ENCODE measurements at regions not wholly inside any gene's neighbourhood (a gene's known extent, or its start where the extent isn't known, plus 50 kb on each side); places are given as distances from the start of the nearest gene placed in this dataset.

DNA sequence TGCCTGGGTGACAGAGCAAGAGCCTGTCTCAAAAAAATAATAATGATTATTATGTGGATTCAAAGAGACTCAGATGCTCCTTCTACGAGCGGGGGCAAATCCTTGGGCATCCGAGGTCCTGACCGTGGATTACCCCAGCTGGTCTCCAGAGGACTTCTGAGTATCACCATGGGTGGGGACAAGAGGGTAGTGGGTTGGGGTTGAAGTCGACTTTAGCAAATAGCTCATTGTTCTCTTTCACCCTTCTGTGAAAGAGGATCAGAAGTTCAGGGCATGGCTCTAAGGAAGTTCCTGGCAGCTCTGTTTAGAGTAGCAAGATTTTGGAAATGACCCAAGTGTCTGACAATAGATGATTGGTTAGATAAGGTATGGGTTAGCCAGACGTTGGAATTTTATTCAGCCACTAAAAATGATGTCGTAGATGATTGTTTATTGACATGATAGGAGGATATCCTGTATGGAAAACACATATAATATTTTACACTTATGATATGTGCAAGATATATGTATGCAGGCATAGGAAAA is 59.0 kb upstream of the SPRED2 start (continued):
- TF ChIP-seq, protein P1, sequence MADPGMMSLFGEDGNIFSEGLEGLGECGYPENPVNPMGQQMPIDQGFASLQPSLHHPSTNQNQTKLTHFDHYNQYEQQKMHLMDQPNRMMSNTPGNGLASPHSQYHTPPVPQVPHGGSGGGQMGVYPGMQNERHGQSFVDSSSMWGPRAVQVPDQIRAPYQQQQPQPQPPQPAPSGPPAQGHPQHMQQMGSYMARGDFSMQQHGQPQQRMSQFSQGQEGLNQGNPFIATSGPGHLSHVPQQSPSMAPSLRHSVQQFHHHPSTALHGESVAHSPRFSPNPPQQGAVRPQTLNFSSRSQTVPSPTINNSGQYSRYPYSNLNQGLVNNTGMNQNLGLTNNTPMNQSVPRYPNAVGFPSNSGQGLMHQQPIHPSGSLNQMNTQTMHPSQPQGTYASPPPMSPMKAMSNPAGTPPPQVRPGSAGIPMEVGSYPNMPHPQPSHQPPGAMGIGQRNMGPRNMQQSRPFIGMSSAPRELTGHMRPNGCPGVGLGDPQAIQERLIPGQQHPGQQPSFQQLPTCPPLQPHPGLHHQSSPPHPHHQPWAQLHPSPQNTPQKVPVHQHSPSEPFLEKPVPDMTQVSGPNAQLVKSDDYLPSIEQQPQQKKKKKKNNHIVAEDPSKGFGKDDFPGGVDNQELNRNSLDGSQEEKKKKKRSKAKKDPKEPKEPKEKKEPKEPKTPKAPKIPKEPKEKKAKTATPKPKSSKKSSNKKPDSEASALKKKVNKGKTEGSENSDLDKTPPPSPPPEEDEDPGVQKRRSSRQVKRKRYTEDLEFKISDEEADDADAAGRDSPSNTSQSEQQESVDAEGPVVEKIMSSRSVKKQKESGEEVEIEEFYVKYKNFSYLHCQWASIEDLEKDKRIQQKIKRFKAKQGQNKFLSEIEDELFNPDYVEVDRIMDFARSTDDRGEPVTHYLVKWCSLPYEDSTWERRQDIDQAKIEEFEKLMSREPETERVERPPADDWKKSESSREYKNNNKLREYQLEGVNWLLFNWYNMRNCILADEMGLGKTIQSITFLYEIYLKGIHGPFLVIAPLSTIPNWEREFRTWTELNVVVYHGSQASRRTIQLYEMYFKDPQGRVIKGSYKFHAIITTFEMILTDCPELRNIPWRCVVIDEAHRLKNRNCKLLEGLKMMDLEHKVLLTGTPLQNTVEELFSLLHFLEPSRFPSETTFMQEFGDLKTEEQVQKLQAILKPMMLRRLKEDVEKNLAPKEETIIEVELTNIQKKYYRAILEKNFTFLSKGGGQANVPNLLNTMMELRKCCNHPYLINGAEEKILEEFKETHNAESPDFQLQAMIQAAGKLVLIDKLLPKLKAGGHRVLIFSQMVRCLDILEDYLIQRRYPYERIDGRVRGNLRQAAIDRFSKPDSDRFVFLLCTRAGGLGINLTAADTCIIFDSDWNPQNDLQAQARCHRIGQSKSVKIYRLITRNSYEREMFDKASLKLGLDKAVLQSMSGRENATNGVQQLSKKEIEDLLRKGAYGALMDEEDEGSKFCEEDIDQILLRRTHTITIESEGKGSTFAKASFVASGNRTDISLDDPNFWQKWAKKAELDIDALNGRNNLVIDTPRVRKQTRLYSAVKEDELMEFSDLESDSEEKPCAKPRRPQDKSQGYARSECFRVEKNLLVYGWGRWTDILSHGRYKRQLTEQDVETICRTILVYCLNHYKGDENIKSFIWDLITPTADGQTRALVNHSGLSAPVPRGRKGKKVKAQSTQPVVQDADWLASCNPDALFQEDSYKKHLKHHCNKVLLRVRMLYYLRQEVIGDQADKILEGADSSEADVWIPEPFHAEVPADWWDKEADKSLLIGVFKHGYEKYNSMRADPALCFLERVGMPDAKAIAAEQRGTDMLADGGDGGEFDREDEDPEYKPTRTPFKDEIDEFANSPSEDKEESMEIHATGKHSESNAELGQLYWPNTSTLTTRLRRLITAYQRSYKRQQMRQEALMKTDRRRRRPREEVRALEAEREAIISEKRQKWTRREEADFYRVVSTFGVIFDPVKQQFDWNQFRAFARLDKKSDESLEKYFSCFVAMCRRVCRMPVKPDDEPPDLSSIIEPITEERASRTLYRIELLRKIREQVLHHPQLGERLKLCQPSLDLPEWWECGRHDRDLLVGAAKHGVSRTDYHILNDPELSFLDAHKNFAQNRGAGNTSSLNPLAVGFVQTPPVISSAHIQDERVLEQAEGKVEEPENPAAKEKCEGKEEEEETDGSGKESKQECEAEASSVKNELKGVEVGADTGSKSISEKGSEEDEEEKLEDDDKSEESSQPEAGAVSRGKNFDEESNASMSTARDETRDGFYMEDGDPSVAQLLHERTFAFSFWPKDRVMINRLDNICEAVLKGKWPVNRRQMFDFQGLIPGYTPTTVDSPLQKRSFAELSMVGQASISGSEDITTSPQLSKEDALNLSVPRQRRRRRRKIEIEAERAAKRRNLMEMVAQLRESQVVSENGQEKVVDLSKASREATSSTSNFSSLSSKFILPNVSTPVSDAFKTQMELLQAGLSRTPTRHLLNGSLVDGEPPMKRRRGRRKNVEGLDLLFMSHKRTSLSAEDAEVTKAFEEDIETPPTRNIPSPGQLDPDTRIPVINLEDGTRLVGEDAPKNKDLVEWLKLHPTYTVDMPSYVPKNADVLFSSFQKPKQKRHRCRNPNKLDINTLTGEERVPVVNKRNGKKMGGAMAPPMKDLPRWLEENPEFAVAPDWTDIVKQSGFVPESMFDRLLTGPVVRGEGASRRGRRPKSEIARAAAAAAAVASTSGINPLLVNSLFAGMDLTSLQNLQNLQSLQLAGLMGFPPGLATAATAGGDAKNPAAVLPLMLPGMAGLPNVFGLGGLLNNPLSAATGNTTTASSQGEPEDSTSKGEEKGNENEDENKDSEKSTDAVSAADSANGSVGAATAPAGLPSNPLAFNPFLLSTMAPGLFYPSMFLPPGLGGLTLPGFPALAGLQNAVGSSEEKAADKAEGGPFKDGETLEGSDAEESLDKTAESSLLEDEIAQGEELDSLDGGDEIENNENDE (IDR thresholded peaks at IDR 0.05; ENCODE audit: insufficient replicate concordance, low read length) = no peak
- TF ChIP-seq KDM5A (IDR thresholded peaks at IDR 0.05; ENCODE audit: low read length) (no peak), KDM4A (IDR thresholded peaks at IDR 0.05; ENCODE audit: low read depth, low read length, severe bottlenecking) (no peak), PHF8 (conservative IDR thresholded peaks at IDR 0.05; ENCODE audit: low read depth, low read length) (no peak), EP300 (IDR thresholded peaks at IDR 0.05; ENCODE audit: borderline replicate concordance in 1 of 2, low read depth in 2 of 2, low read length in 2 of 2) (no peak), RBBP5 (IDR thresholded peaks at IDR 0.05; ENCODE audit: borderline replicate concordance, low read depth, low read length) (no peak), ZNF274 (IDR thresholded peaks at IDR 0.05; ENCODE audit: borderline replicate concordance, extremely low read depth, low read length) (no peak), GTF2F1 (IDR thresholded peaks at IDR 0.05; ENCODE audit: borderline replicate concordance, low read depth, low read length) (no peak)
- TF ChIP-seq, protein P2, sequence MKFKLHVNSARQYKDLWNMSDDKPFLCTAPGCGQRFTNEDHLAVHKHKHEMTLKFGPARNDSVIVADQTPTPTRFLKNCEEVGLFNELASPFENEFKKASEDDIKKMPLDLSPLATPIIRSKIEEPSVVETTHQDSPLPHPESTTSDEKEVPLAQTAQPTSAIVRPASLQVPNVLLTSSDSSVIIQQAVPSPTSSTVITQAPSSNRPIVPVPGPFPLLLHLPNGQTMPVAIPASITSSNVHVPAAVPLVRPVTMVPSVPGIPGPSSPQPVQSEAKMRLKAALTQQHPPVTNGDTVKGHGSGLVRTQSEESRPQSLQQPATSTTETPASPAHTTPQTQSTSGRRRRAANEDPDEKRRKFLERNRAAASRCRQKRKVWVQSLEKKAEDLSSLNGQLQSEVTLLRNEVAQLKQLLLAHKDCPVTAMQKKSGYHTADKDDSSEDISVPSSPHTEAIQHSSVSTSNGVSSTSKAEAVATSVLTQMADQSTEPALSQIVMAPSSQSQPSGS (IDR thresholded peaks at IDR 0.05; ENCODE audit: low read length) = no peak
